ENCODE measurements at regions not wholly inside any gene's neighbourhood (a gene's known extent, or its start where the extent isn't known, plus 50 kb on each side); places are given as distances from the start of the nearest gene placed in this dataset.

DNA sequence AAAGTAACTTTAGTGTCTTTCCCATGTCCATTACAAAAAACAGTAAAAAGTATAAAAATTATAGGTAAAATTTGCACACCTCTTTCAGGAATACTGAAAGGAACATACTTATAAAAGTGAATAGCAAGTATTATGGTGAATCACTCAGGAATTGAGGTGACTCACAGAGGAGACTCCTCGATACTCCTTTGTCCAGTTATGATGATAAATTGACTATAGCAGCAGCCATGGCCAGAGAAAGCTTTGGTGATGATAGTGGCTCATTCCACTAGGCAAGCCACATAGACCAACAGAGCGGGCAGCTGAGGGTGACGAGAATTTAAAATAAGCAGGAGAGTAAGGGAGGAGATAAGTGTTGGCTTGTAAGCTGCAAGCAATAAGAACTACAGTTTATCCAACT, 1231.1 kb upstream of the CELF2 start:
- H4K20me1 ChIP-seq (replicated peaks; ENCODE audit: control insufficient read depth, extremely low read depth, insufficient read depth, low read length): no peaks in the 10 kb centered on the region
- DNase-seq (ENCODE audit: low read depth, low spot score) (peak; percentile 39), FAIRE-seq (no peak)
- dilution Hi-C loops (cut with MboI; ENCODE audit: extremely low pct_ligation_motif_present, low sequenced_read_pairs): no loop called here
- intact Hi-C loops (cut with micrococcal nuclease): no loop called here
- H2AFZ ChIP-seq (ENCODE audit: low read depth, low read length): no peak overlapping the region
- no peaks in the 10 kb centered on the region for H3K9me1 ChIP-seq (replicated peaks; ENCODE audit: control insufficient read depth, extremely low read depth, insufficient read depth, low read length)
- TF ChIP-seq POLR2AphosphoS5 (IDR thresholded peaks at IDR 0.05; ENCODE audit: insufficient read depth, low read depth, low read length) (no peak), GATA2 (IDR thresholded peaks at IDR 0.05; ENCODE audit: insufficient read depth, insufficient read length, low read depth, low read length) (no peak), JUN (IDR thresholded peaks at IDR 0.05; ENCODE audit: borderline replicate concordance, insufficient read depth, insufficient read length, low read depth) (peak; percentile 51), FOS (IDR thresholded peaks at IDR 0.05; ENCODE audit: borderline replicate concordance, insufficient read depth, low read length) (peak; percentile 31), POLR2A (IDR thresholded peaks at IDR 0.05; ENCODE audit: low read depth, low read length) (no peak), MYC (IDR thresholded peaks at IDR 0.05; ENCODE audit: low read depth, low read length) (no peak), EZH2 (IDR thresholded peaks at IDR 0.05; ENCODE audit: borderline replicate concordance, low read depth, low read length, severe bottlenecking) (no peak)
- TF ChIP-seq, protein P1, sequence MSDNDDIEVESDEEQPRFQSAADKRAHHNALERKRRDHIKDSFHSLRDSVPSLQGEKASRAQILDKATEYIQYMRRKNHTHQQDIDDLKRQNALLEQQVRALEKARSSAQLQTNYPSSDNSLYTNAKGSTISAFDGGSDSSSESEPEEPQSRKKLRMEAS (IDR thresholded peaks at IDR 0.05; ENCODE audit: insufficient read depth, insufficient read length): no peak
- TF ChIP-seq, protein P2, sequence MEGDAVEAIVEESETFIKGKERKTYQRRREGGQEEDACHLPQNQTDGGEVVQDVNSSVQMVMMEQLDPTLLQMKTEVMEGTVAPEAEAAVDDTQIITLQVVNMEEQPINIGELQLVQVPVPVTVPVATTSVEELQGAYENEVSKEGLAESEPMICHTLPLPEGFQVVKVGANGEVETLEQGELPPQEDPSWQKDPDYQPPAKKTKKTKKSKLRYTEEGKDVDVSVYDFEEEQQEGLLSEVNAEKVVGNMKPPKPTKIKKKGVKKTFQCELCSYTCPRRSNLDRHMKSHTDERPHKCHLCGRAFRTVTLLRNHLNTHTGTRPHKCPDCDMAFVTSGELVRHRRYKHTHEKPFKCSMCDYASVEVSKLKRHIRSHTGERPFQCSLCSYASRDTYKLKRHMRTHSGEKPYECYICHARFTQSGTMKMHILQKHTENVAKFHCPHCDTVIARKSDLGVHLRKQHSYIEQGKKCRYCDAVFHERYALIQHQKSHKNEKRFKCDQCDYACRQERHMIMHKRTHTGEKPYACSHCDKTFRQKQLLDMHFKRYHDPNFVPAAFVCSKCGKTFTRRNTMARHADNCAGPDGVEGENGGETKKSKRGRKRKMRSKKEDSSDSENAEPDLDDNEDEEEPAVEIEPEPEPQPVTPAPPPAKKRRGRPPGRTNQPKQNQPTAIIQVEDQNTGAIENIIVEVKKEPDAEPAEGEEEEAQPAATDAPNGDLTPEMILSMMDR (IDR thresholded peaks at IDR 0.05; ENCODE audit: extremely low read depth in 1 of 2, insufficient read depth in 1 of 2, low read depth in 1 of 2, low read length in 2 of 2): no peak
- no peaks in the 10 kb centered on the region for H3K27me3 ChIP-seq (ENCODE audit: control insufficient read depth in 2 of 2, insufficient read depth in 2 of 2, low read length in 2 of 2)
- no peak overlapping the region for H3K9ac ChIP-seq (replicated peaks; ENCODE audit: extremely low read depth, insufficient read depth, low read length)
- H3K27ac ChIP-seq (ENCODE audit: insufficient read depth, low read depth, low read length): peak overlapping the region; percentile 63
- no peaks in the 10 kb centered on the region for H3K36me3 ChIP-seq (ENCODE audit: control insufficient read depth in 2 of 2, extremely low read depth in 1 of 2, insufficient read depth in 2 of 2, low read length in 2 of 2)
- H3K79me2 ChIP-seq (ENCODE audit: control insufficient read depth, insufficient read depth, low read length): no peaks in the 10 kb centered on the region
- no peaks in the 10 kb centered on the region for H3K9me3 ChIP-seq (replicated peaks; ENCODE audit: control insufficient read depth, insufficient read depth, low read length)
- peaks cover 16% of the 10 kb centered on the region for H3K4me1 ChIP-seq (ENCODE audit: control insufficient read depth, extremely low read depth, insufficient read depth, low read length)
- H3K4me2 ChIP-seq (ENCODE audit: insufficient read depth, low read length): peak overlapping the region; percentile 32
- ChIA-PET CTCF (interaction anchor here (1.4 kb wide), 1 partner anchor 10 kb away, joined by 4 read pairs; no protein-coding TSS in a partner anchor), POLR2A (no interaction called here)
- TSS peak; percentile 33 for BruUV-seq (replicated peaks)
- H3K4me3 ChIP-seq (replicated peaks in 1 of 3; ENCODE audit: insufficient read depth in 1 of 3, low read depth in 1 of 3, low read length in 3 of 3): no peak overlapping the region

Measured in endothelial cell of umbilical vein (primary cell).